Stomach smooth muscle (tissue), 2 donors: ENCODE measurements at regions not wholly inside any gene's neighbourhood (a gene's known extent, or its start where the extent isn't known, plus 50 kb on each side); places are given as distances from the start of the nearest gene placed in this dataset.

Source experiments
- H3K27ac ChIP-seq: one replicate; pipeline ENCODE4 v1.7.0; 2013; ENCODE audit warnings: mild to moderate bottlenecking, low read length, inconsistent platforms
- H3K27me3 ChIP-seq, 2 donors: one replicate each; pipeline ENCODE4 v1.7.0; 2013; ENCODE audit warnings: low read length in 2 of 2; ENCODE audit not compliant: insufficient read depth in 2 of 2, control insufficient read depth in 1 of 2
- H3K36me3 ChIP-seq, 2 donors: one replicate each; pipeline ENCODE4 v1.7.0; 2013; ENCODE audit warnings: low read length in 2 of 2; ENCODE audit not compliant: control insufficient read depth in 2 of 2, insufficient read depth in 2 of 2
- H3K4me1 ChIP-seq: one replicate; pipeline ENCODE4 v1.7.0; 2013; ENCODE audit warnings: low read length; ENCODE audit not compliant: control insufficient read depth, insufficient read depth
- H3K4me3 ChIP-seq, 2 donors: one replicate each; pipeline ENCODE4 v1.7.0; 2013; ENCODE audit warnings: low read length in 2 of 2
- H3K9ac ChIP-seq, 2 donors: one replicate each; pipeline ENCODE4 v1.7.0; 2013; ENCODE audit warnings: low read length in 2 of 2, mild to moderate bottlenecking in 1 of 2
- H3K9me3 ChIP-seq, 2 donors: one replicate each; pipeline ENCODE4 v1.7.0; 2013; ENCODE audit warnings: low read length in 2 of 2; ENCODE audit not compliant: control insufficient read depth in 2 of 2
- donor health status: healthy.
- donor health status: Pancreatic carcinoma.

DNA sequence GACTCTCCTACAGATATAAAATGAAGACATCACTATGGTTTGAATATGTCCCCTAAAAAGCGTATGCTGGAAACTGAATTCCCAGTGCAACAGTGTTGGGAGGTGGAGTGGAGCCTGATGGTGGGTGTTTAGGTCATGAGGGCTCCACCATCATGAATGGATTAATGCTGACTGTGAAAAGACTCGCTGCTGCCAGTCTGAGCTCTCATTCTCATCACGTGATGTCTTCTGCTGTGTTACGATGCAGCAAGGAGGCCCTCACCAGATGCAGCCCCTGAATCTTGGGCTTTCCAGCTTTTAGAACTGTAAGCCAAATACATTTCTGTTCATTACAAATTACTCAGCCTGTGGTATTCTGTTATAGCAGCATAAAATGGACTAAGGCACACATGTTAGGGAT is 73.8 kb upstream of the PPP2R5A start:
- Histone ChIP-seq H3K9me3 (no peaks in the 10 kb centered on the region), H3K27me3 (no peaks in the 10 kb centered on the region), H3K36me3 (no peaks in the 10 kb centered on the region), H3K9ac (no peak overlapping the region), H3K27ac (no peak overlapping the region), H3K4me3 (no peak overlapping the region), H3K4me1 (no peaks in the 10 kb centered on the region)

GRCh38 chr1:212212343-212212742 is 72.9 kb upstream of the PPP2R5A start:
- Histone ChIP-seq H3K27ac (no peak overlapping the region), H3K27me3 (no peaks in the 10 kb centered on the region), H3K36me3 (no peaks in the 10 kb centered on the region), H3K9me3 (no peaks in the 10 kb centered on the region), H3K4me3 (no peak overlapping the region), H3K4me1 (no peaks in the 10 kb centered on the region), H3K9ac (no peak overlapping the region)

GRCh38 chr1:212212906-212213305 is 72.3 kb upstream of the PPP2R5A start:
- Histone ChIP-seq H3K4me1 (no peaks in the 10 kb centered on the region), H3K9me3 (no peaks in the 10 kb centered on the region), H3K4me3 (no peak overlapping the region), H3K27ac (no peak overlapping the region), H3K36me3 (no peaks in the 10 kb centered on the region), H3K9ac (no peak overlapping the region), H3K27me3 (no peaks in the 10 kb centered on the region)

GRCh38 chr1:212213784-212214183 is 71.4 kb upstream of the PPP2R5A start:
- H3K36me3 ChIP-seq, result no peaks in the 10 kb centered on the region
- no peaks in the 10 kb centered on the region for H3K4me1 ChIP-seq
- no peaks in the 10 kb centered on the region for H3K9me3 ChIP-seq
- H3K4me3 ChIP-seq, result no peak overlapping the region
- H3K27ac ChIP-seq, result no peak overlapping the region
- no peak overlapping the region for H3K9ac ChIP-seq
- no peaks in the 10 kb centered on the region for H3K27me3 ChIP-seq

- Histone ChIP-seq H3K9ac (no peak overlapping the region), H3K4me1 (no peaks in the 10 kb centered on the region), H3K4me3 (no peak overlapping the region)
Measured at GRCh38 chr1:212214325-212214724, 70.9 kb upstream of the PPP2R5A start.

DNA sequence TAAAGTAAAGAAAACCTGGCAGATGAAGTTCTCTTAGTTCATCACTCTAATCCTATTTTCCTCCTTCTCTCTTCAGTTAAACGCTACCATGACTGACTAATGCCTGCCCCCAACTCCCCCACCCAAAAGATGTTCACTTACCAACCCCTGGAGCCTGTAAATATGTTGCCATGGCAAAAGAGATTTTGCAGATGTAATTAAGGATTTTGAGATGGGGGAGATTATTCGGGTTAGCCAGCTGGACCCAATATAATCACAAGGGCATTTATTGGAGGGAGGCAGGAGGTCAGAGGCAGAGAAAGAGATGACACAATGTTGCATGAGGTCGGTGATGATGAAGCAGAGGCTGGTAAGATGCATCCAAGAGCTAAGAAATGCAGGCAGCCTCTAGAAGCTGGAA is 69.3 kb upstream of the PPP2R5A start:
- H3K27ac ChIP-seq, result no peak overlapping the region
- H3K4me1 ChIP-seq, result no peaks in the 10 kb centered on the region
- no peak overlapping the region for H3K4me3 ChIP-seq
- H3K27me3 ChIP-seq, result no peaks in the 10 kb centered on the region
- H3K9ac ChIP-seq, result no peak overlapping the region
- no peaks in the 10 kb centered on the region for H3K36me3 ChIP-seq
- no peaks in the 10 kb centered on the region for H3K9me3 ChIP-seq

More at GRCh38 chr1:212214325-212214724, 70.9 kb upstream of the PPP2R5A start:
- Histone ChIP-seq H3K9me3 (no peaks in the 10 kb centered on the region), H3K27me3 (no peaks in the 10 kb centered on the region), H3K27ac (no peak overlapping the region), H3K36me3 (no peaks in the 10 kb centered on the region)

DNA sequence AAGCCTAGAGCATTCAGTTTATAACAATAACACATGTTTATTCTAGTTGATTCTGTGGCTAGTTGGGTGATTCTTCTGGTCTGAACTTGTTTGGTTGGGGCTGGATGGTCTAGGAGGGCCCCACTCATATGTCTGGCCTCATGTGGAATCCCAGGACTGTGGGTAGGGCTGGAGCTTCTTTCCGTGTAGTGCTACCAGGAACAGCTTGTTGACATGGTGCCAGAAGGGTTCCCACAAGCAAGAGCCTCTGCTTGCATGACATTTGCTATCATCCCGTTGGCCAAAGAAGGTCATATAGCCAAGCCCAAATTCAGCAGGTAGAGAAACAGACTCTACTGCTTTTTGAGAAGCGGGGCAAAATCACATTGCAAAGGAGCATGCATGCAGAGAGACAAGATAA is 67.6 kb upstream of the PPP2R5A start:
- H3K4me1 ChIP-seq, result no peaks in the 10 kb centered on the region
- H3K9me3 ChIP-seq, result no peaks in the 10 kb centered on the region
- H3K4me3 ChIP-seq, result no peak overlapping the region
- H3K9ac ChIP-seq, result no peak overlapping the region
- H3K36me3 ChIP-seq, result no peaks in the 10 kb centered on the region
- no peaks in the 10 kb centered on the region for H3K27me3 ChIP-seq
- H3K27ac ChIP-seq, result no peak overlapping the region

GRCh38 chr1:212218065-212218464 is 67.1 kb upstream of the PPP2R5A start:
- H3K9me3 ChIP-seq, result no peaks in the 10 kb centered on the region
- H3K36me3 ChIP-seq, result no peaks in the 10 kb centered on the region
- no peaks in the 10 kb centered on the region for H3K27me3 ChIP-seq
- H3K27ac ChIP-seq, result no peak overlapping the region
- no peak overlapping the region for H3K4me3 ChIP-seq
- no peak overlapping the region for H3K9ac ChIP-seq
- H3K4me1 ChIP-seq, result no peaks in the 10 kb centered on the region

DNA sequence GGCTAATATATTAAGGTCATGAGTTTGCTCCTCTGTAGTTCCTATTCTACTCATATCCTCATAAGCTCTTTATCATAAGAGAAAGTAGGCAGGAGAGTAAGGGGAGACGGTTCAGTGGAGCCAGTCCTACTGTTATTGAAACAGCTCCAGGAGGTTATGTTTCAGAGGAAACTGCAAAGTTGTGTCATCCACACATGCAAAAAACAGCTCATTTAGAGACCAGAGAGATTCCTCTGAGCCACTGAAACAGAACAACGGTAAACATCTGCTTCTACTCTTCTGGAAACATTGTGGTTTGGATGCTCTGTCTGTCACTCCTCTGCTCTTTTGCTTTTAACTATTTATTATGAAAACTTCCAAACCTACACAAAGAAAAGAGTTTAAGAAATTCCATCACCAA is 66.3 kb upstream of the PPP2R5A start:
- Histone ChIP-seq H3K4me3 (no peak overlapping the region), H3K27me3 (no peaks in the 10 kb centered on the region), H3K27ac (no peak overlapping the region), H3K36me3 (no peaks in the 10 kb centered on the region), H3K9me3 (no peaks in the 10 kb centered on the region), H3K4me1 (no peaks in the 10 kb centered on the region), H3K9ac (no peak overlapping the region)

DNA sequence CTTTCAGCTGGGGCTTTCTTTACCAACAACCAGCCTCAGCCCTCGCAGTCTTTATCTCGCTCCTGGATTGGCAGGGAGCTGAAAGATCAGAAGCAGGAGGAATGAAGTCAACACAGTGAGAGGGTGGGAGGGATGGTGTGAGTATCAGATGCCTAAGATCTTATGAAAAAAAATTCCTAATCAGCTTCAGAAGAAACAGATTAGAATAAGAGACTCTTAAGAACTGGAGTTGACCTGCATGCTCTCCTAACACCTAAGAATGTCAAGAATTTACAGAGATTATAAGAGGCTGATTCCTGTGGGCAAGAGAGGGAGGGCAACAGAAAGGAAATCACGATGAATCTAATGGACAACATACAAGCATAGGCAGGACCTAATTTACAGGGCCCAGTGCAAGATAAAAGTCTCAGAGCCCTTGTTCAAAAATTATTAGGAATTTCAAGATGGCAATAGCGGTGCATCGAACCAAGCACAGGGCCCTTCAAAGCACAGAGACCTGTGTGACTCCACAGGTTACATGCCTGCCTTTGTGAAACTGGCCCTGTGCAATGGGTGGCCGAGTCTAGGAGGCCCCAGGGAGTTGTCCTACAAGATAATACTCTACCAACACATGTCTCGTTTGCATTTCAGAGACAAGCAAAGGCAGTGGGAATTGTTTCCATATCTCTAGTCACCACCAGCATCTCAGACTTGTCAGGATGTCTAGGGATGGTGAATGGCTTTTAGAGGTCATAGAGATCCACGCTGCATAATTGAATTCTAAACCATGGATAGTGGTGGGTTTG is 65.3 kb upstream of the PPP2R5A start:
- no peaks in the 10 kb centered on the region for H3K27me3 ChIP-seq
- no peaks in the 10 kb centered on the region for H3K36me3 ChIP-seq
- no peak overlapping the region for H3K9ac ChIP-seq
- H3K4me1 ChIP-seq, result no peaks in the 10 kb centered on the region
- no peak overlapping the region for H3K27ac ChIP-seq
- H3K4me3 ChIP-seq, result no peak overlapping the region
- no peaks in the 10 kb centered on the region for H3K9me3 ChIP-seq

- H3K4me3 ChIP-seq, result no peak overlapping the region
- no peaks in the 10 kb centered on the region for H3K27me3 ChIP-seq
- no peaks in the 10 kb centered on the region for H3K36me3 ChIP-seq
- H3K9me3 ChIP-seq, result no peaks in the 10 kb centered on the region
- no peak overlapping the region for H3K27ac ChIP-seq
- no peaks in the 10 kb centered on the region for H3K4me1 ChIP-seq
- H3K9ac ChIP-seq, result no peak overlapping the region
Measured at GRCh38 chr1:212221801-212222200, 63.4 kb upstream of the PPP2R5A start.
